ENCODE measurements at regions not wholly inside any gene's neighbourhood (a gene's known extent, or its start where the extent isn't known, plus 50 kb on each side); places are given as distances from the start of the nearest gene placed in this dataset.

DNA sequence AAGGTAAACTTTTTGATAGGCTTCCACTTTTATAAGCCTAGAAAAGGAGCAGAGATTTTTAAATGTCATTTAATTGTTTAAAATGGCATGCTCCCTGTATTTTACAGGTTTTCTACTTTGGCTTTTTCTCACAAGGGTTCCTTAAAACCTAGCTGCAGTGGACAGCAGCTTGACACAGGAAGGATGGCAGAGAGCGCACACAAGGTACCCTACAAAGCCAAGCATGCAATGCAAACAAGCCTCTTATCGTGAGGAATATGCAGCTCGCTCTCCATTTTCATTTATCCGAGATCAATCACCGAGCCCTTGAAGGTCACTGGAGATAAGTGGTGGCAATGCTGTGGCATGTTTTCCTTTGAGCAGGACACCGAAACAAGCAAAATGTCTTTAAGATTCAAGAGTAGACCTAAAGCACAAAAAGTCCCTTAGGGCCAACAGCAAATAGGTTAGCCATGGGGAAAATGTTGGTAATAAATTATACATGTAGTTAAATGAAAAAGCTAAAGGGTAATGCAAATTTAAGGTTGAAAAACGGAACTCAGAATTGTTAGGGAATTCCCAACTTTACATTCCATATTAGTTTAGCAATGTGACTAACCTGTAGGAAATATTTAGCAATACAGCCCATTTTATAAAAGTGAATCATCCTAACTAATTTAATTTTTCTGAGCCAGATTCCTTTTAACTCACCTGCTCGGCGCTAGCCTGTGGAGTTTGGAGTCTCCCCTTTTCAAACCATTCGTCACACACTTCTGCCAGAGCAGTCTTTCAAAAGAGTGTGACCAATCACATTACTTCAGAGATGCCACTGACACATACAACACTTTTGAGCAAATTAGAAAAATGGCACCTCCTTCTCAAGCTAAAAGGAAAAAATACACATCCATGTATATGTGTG lies 337.9 kb upstream of the PKDCC start:
- DNase-seq = no peak

DNA sequence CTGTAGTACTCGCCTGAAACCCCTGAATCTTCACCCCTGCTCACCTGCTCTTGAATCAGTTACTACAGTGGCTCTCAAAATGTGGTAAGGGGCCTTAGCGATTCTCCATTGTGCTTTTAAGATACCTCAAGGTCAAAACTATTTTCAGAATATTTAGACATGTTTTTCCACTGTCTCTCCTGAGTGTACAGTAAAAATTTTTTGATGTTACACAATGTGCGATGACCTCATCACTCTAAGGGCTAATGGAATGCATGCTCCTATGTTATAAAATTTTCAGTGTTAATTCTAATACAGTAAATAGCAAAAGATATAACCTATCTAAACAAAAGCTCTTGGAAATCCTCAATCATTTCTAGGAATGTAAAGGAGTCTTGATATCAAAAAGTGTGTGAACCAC lies 336.9 kb upstream of the PKDCC start:
- no peak for DNase-seq

DNA sequence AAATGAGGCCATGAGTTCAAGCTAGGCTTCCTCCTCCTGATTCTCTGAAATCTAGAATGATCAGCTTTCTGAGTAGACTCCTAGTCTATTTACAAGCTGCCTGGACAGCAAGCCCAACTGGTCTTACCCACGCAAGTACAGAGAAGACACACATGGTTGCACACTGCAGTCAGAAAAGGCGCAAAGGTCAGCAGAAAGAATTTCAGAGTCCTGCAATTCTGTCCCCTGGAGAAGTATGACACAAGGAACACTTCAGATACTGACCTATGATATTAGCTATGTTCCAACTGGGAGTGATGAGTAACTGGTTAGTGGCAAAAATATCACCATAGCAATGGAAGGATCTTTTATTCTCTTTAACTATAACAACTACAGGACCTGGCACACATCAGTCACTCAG lies 336.1 kb upstream of the PKDCC start:
- no peak for DNase-seq

DNA sequence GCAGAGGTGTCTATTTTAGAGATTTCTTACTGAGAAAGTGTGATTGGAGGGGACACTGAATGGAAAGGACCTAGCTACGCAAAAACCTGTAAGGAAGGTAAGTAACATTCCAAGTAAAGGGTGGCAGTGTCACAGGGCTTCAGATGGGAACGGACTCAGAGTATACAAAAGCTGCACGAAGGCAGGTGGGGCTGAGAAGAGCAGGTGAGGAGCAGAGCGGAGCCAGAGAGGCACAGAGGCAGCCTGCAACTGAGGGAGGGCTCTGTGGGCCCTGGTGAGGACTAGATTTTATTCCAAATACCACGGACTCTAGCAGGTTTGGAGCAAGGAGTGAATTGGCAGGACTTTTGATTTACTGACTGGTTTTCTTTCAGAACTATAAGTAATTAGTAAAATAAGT lies 331.3 kb upstream of the PKDCC start:
- no peak for DNase-seq

DNA sequence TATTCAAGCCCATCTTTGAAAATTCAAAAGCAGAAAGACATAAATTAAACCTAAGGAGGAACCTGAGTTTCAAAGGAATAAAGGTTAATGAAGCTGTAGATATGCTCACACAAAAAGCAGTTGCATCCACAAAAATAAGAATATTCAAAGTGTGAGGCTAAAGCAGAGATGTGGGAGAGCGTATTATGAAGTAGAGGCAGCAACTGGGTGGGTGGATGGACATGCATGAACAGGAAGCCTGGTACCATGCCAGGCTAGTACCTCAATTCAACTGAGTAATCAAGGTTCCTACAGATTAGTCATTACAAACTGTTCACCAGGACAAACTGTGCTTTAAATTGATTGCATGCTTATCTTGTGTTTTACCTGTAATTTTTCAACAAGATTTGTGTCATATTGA lies 330.0 kb upstream of the PKDCC start:
- no peak for DNase-seq

DNA sequence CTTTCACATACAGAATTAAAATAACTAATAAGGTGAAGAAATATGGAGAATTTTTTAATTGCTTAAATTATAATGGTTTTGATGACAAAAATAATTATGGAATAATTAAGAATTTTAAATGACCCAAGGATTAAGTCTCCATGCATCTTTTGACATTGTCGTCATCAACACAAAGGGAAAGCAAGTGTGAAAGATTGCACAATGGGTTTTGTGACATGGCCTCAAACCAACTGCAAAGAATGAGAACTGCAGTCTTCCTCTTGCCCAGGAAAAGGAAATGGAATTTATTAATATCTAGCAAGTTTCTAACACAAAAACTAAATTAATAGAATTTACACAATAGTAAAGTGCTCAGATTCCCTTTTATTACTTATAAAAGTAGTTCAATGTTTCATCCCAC lies 329.1 kb upstream of the PKDCC start:
- no peak for DNase-seq

DNA sequence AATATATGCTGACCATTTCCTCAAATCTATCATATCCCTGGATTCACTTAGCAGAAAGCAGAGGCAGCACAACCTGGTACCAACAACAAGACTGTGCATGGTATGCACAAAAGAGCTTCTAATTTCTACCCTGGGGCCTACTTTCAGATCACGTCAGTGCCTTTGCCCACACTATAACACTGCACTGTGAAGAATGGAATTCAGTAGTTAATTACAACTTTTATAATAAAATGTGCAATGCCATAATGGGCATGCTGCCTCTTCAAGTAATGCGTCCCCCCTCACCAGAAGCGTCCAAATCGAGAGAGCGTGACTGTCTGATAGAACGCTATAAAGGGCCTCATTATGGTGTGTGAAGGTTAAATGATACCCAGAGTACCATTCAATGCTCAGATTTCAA lies 328.1 kb upstream of the PKDCC start:
- DNase-seq = no peak

DNA sequence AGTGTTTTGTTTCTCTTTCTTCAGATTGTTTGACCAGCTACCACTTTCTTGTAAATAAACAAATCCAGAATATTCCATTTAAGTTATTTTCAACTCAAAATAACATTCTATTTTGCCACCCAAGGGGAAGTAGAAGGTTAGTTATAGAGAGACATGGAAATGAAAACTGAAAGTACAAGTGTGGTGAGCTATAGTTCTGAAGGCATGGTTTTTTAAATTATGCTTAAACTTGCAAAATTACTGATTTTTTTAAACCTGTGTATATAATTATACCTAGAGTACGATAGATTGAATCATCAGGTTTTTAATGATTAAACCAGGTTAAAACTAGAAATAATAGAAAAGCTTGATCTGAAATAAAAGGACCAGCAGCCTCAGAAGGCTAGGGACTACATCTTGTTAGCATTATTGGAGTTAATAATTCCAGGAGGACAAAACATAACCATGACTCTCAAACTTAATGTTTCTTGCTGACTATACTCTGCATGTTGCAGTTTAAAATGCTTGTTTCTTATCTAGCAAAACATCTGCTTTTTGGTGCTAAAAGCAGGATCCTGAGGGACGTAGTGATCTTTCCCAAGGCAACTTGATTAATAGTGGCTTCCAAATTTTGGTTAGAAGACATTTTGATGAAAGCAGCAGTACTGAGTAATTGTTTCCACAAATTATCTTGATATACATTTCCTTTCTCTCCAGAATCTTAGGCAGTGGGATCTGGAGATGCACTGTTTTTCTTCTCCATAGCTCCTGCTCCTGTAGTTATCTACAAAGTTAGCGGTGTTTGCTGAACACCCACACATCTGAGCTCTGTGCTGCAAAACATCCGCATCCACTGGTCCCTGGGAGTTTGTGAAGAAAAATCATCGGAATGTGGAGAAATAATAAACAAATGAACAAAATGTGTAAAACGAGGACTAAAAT lies 327.2 kb upstream of the PKDCC start:
- DNase-seq = no peak

DNA sequence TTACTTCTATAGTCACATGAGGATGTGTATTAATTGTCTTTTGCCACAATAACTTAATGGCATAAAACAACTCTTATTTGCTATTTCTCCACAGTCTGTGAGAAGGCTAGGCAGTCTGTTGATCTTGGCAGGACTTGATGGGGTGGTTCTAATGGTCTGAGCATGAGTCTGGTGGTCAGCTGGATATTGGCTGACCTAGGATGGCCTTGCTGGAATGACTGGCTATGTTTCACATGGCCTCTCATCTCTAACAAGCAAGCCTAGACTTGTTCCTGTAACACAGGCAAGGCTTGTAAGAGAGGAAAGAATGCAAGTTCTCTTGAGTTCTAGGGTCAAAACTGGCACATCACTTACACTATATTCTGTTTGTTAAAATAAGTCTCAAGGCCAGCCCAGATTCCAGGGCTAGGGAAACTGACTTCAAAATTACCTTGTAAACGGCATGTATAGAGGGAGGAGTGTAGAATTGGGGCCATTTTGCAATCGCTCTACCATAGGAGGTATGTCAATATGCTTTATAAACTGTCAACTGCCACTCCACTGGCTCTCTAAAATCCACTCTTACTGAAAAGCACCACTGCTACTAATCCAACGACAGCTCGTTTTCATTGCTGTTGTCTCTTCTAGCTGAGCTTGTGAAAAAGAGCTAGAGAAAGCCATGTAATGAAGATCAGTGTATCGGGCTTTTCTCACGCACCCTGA lies 325.0 kb upstream of the PKDCC start:
- DNase-seq = no peak

DNA sequence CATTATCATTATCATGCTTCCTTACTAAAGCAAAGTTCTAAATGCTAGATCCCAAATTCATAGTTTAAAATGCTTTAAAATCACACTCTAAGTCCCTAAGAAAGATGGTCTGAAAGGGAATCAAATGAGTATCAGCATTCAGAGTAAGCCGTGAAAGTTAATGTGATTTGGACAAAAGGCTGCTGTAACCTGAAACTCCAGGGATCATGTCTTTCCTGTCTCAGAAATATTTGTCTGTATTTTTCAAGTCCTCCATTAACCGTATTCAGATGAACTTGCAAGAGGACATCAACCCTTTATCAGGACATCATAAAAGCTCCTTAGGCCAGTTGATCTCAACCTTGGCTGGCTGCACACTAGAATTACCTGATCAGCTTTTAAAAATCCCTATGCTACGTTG lies 324.3 kb upstream of the PKDCC start:
- no peak for DNase-seq

DNA sequence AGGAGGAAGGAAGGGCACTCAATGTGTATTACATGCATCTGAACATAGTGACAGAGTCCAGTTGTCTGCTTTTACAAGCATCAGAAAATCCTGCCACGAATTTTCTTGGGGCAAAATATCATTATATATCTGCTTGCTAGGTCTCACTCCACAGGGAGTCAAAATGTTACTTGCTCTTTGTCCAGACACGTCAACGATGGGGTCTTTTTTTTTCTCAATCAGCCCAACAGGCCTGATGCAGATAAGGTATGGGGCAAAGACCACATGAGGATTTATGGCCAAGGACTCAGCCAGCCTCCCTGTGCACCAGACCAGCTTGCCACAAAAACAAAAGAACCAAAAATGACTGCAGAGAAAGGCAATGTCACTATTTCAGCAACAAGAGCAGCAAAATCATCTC lies 323.4 kb upstream of the PKDCC start:
- DNase-seq = no peak

DNA sequence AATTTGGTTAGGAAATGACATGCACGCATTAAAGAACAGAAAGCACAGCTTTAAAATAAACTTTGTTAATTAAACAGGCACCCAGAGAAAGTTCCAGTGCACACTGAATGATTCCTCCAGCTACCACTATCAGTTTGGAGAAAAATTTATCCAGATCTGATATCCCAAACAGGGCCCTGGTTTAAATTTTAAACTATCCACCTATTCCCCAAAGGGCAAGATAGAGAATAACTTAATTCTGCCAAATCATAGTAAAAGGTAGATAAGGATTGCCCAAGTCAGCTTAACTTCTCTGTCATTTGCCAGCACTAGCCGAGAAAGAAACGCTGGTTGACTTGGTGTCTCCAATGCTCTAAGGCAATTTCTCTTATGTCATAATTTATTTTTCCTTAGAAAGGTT lies 321.9 kb upstream of the PKDCC start:
- no peak for DNase-seq

DNA sequence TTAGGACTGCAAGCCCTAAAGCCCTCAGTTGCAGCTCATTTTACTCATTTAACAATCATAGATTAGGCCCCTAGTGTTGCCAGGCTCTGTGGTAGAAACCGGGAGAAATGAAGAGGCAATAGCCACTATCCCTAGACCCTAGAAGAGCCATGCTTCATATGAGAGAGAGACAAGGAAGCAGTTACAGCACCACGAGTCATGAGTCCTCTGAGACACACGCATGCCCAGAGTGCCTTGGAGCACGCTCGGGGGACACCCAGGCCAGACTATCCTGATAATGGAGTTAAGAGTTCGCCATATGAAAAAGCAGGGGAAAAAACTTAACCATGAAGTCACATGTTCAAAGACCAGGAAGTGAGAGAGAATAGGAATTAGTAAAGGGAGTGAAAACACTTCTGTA lies 321.5 kb upstream of the PKDCC start:
- DNase-seq = no peak

DNA sequence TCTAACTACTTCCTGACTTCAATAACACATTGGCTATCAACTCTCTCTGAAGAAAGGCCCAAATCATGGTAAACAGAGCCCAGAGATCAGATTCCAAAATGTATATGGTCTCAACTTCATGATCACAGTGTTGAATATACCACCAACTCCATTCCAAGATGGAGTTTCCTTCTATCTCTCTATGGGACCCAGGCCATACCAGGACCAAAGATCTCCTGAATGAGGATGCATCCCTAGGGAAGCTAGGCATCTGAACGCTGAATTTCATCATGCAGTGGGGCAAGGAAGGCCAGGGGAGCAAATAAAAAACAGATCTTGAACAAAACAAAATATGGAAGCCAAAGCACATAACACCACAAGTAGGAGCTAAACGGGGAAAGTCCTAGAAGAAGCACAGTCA lies 320.7 kb upstream of the PKDCC start:
- DNase-seq = no peak

DNA sequence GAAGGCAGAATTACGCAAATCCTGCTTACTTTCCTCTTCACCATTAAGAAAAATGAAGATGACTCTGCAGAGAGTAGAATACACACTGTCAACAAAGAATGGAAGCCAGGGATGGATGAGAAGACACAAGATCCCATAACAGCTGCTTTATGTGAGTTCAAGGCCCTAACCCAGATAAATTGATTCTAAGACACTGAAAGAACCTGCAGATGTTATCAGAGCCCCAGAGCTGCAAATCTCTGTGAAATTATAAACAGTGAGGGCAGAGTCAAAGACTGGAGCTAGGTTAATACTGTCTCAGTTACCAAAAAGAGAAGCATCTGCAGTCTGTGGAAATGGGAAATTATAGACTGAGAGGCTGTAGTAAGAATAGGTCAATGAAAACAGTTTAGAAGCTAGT lies 320.1 kb upstream of the PKDCC start:
- no peak for DNase-seq

DNA sequence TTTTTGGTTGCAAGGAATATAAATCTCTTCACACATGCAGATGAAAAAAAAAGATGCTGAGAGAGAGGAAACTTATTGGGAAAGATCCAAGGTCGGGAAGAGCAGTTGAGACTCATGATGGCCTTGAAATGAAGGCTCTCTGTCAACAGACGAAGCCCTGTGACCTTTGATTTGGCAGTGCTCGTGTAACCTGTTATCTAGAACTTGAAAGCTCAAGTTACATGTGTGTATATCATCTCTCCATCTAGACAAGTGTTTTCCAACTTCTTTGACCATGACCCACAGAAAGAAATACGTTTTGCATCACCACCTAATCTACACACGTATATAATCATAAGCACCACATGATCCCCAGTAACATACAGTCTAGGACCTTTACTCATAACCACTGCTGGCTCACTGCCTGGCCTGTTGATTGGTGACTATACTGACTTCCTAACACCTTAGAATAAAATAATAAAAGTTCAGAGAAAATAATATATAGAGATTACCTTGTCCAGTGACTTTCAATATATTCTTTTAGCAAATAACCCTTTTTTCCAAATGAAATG lies 319.0 kb upstream of the PKDCC start:
- no peak for DNase-seq

DNA sequence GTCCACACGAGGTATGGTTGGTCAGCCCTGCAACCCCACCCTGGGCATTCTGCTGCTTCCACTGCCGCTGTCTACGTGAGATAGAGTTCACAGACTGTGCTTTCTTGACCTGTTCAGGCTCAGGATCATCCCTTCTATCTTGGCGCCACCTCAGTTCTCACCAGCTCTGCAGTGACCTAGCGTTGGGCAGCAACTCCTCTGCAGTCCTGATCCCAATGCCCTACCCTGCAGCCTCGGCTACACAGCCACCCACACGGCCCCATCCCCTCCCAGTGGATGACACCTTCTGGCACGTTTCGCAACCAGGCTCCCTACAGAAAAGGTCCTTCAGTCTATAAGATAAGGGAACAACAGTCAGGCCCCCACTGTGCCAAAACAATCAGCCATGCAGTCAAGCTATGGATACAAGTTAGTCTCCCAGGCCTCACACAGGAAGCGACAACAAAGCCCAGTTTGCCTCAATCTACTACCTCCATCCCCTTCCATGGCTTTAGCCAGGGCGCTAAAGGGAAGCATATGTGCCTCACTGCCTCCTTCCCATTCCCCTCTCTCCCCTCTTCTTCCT lies 317.9 kb upstream of the PKDCC start:
- no peak for DNase-seq

DNA sequence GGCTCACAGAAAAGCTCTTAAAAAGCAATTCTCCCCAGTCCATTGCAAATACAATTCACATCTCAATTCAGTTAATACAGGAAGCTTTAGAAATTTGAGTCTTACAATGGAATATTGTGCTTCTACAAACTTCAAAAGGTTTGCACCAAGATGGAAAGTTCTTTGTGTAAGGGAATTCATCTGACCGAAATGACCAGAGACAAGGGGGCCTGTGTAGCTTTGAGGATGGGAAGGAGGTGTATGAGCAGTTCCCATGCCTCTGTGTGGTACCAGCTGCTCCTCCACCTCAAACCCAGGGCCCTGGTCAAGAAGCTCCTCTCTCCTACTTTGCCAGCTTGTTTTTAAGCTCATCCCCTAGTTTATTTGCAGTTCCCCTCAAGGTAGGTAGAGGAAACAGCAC lies 312.8 kb upstream of the PKDCC start:
- no peak for DNase-seq

DNA sequence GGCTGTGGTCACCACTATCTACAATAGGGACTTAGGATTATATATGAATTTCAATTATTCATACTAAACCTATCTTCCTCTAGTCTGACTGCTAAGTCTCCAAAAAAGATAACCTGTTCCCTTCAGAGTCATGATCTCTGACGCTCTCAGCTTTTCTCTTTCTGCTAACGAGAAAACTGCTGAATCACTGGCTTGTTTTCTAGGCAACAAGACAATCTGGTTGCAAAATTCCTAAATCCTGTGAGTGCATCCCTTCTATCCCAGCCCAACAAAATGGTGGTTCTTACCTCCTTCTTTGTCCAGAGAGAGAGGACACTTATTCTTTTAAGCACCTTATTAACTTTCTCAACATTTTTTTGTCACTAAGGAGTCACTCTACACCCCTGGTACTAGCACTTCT lies 312.3 kb upstream of the PKDCC start:
- DNase-seq = no peak

DNA sequence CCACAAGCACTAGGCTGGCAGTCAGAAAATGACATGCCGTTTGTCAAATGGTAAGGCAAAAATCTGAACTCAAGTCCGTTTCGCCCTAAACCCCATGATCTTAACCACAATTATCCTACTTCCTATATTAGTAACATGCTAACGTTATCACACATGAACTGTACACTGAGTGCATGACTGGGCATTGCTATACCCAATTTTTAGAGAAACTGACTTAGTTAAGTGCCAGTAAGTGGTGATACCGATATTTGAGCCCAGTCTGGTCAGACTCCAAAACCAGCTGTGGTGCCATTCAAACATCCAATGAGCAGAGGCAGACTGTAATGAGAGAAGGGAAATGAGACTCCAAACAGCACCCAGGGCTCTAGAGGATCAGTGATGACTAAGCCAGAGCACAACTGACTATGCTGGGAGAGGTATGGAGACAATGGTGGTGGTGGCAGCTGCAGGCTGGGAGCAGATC lies 311.7 kb upstream of the PKDCC start:
- no peak for DNase-seq

DNA sequence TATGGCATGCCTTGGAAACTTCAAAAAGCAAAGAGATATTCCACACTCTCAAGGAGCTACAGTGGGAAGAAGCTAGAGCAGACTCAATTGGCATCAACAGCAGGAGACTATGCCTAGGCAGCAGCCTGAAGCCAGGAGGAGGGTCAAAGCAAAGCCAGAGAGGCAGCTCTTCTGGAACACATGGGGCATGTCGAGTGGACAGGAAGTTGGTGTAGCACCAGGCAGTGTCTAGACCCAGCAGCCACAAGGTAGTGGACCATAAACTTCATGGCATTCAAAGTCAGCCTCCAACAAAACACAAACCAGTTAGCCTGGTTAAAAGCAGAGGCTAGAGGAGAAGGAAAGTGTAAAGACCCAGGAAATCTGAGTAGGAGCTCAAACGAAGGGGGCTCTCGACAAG lies 311.2 kb upstream of the PKDCC start:
- no peak for DNase-seq

DNA sequence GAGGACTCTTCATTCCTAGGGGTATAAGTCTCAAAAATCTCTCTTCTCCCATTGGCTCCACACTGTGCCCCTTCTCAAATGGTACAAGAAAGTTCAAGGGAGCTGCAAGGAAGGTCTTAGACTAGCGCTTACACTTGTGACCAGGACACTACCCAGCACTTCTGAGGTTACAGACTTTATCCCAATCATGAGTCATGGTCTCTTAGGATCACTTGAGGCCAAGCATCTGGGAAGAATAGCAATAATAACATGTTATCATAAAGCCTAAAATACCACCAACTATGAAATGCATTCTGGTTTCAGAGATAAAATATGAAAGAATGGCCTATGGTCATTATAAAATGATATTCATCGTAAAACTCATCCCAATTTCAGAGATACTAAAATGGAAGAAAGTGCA lies 309.9 kb upstream of the PKDCC start:
- no peak for DNase-seq

Measured in activated gamma-delta T cell treated with Interleukin-2 at 50 U/mL for 16 hours (primary cell).